ENCODE measurements at regions not wholly inside any gene's neighbourhood (a gene's known extent, or its start where the extent isn't known, plus 50 kb on each side); places are given as distances from the start of the nearest gene placed in this dataset.
"Not testable (repeated sequence)": the region's sequence is repeated elsewhere in the genome, so short reads cannot be mapped to it uniquely, and the experiment has no call there.

DNA sequence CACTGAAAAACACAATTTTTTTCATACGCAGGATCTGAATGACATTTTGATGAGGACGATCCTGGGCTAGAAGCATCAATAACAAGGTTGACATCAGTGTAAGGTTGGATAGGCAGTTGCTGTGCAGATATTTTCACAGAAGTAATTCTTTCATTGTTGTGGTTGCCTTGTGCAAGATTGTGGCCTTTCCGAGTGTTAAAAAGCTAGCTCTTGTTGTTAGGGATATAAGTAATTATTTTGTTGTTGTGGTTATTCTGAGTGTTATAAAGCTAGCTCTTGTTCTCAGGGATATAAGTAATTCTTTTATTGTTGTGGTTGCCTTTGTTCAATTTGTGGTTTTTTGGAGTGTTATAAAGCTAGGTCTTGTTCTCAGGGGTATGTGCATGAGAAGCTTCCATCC lies 637.4 kb downstream of the TMEM121 start:
- not testable (repeated sequence) for H3K36me3 ChIP-seq (ENCODE audit: control insufficient read depth in 2 of 2, insufficient read depth in 2 of 2, low read length in 2 of 2); H3K9ac ChIP-seq (ENCODE audit: low read depth in 1 of 2, low read length in 2 of 2); H3K9me3 ChIP-seq (ENCODE audit: control insufficient read depth in 2 of 2, low read length in 2 of 2); H3K4me3 ChIP-seq (ENCODE audit: low read length in 2 of 2); H3K27ac ChIP-seq (ENCODE audit: low read depth in 2 of 2, low read length in 2 of 2); H3K27me3 ChIP-seq (ENCODE audit: control insufficient read depth in 2 of 2, insufficient read depth in 2 of 2, low read length in 2 of 2); H3K4me1 ChIP-seq (ENCODE audit: control insufficient read depth in 2 of 2, insufficient read depth in 2 of 2, low read length in 2 of 2)

DNA sequence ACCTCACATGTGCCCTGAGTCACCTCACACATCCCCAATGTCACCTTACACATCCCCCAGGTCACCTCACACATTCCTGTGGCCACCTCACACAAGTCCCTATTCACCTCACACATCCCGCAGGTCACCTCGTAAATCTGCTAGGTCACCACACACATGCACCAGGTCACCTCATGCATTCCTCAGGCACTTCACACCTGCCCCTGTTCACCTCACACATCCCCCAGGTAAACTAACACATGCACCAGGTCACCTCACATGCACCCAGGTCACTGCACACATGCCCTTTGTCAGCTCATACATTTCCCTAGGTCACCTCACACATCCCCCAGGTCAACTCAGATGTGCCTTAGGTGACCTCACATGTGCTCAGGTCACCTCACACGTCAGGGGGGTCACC lies 639.8 kb downstream of the TMEM121 start:
- Histone ChIP-seq H3K9me3 (ENCODE audit: control insufficient read depth in 2 of 2, low read length in 2 of 2) (no peaks in the 10 kb centered on the region), H3K36me3 (ENCODE audit: control insufficient read depth in 2 of 2, insufficient read depth in 2 of 2, low read length in 2 of 2) (no peaks in the 10 kb centered on the region), H3K4me1 (ENCODE audit: control insufficient read depth in 2 of 2, insufficient read depth in 2 of 2, low read length in 2 of 2) (no peaks in the 10 kb centered on the region), H3K9ac (ENCODE audit: low read depth in 1 of 2, low read length in 2 of 2) (no peak overlapping the region), H3K27me3 (ENCODE audit: control insufficient read depth in 2 of 2, insufficient read depth in 2 of 2, low read length in 2 of 2) (no peaks in the 10 kb centered on the region), H3K4me3 (ENCODE audit: low read length in 2 of 2) (no peak overlapping the region), H3K27ac (ENCODE audit: low read depth in 2 of 2, low read length in 2 of 2) (no peak overlapping the region)

DNA sequence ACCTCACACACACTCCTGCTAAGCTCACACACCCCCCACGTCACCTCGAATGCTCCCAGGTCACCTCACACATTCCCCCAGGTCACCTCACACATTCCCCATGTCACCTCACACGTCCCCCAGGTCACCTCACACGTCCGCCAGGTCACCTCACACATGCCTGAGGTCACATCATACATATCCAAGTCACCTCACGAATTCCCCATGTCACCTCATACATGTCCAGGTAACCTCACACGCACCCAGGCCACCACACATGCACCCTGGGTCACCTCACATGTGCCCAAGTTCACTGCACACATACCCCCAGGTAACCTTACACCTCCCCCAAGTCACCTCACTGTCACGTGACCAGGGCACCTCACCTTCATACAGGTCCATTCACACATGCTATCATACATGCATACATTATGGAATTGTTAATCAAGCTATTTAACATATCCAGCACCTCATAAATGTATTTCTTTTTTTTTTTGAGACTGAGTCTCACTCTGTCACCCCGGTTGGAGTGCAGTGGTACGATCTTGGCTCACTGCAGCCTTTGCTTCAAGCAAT lies 640.3 kb downstream of the TMEM121 start:
- Histone ChIP-seq H3K27ac (ENCODE audit: low read depth in 2 of 2, low read length in 2 of 2) (no peak overlapping the region), H3K36me3 (ENCODE audit: control insufficient read depth in 2 of 2, insufficient read depth in 2 of 2, low read length in 2 of 2) (no peaks in the 10 kb centered on the region), H3K4me1 (ENCODE audit: control insufficient read depth in 2 of 2, insufficient read depth in 2 of 2, low read length in 2 of 2) (no peaks in the 10 kb centered on the region), H3K9ac (ENCODE audit: low read depth in 1 of 2, low read length in 2 of 2) (no peak overlapping the region), H3K27me3 (ENCODE audit: control insufficient read depth in 2 of 2, insufficient read depth in 2 of 2, low read length in 2 of 2) (no peaks in the 10 kb centered on the region), H3K9me3 (ENCODE audit: control insufficient read depth in 2 of 2, low read length in 2 of 2) (no peaks in the 10 kb centered on the region), H3K4me3 (ENCODE audit: low read length in 2 of 2) (no peak overlapping the region)

DNA sequence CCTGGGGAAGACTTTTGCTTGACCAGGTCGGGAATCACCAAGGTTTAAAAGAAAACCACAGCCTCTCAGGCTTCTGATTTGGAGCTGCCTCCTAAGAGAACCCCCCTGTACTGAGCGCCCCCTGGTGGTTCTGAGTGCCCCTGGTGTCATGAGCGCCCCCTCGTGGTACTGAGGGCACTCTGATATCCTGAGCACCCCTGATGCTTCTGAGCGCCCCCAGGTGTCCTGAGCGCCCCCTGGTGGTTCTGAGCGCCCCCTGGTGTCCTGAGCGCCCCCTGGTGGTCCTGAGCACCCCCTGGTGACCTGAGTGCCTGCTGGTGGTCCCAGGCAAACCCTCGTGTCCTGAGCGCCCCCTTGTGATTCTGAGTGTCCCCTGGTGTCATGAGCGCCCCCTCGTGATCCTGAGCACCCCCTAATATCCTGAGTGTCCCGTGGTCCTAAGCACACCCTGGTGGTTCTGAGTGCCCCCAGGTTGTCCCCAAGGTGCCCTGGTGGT lies 643.8 kb downstream of the TMEM121 start:
- H3K9me3 ChIP-seq (ENCODE audit: control insufficient read depth in 2 of 2, low read length in 2 of 2); H3K27ac ChIP-seq (ENCODE audit: low read depth in 2 of 2, low read length in 2 of 2); H3K36me3 ChIP-seq (ENCODE audit: control insufficient read depth in 2 of 2, insufficient read depth in 2 of 2, low read length in 2 of 2); H3K9ac ChIP-seq (ENCODE audit: low read depth in 1 of 2, low read length in 2 of 2); H3K4me3 ChIP-seq (ENCODE audit: low read length in 2 of 2); H3K4me1 ChIP-seq (ENCODE audit: control insufficient read depth in 2 of 2, insufficient read depth in 2 of 2, low read length in 2 of 2); H3K27me3 ChIP-seq (ENCODE audit: control insufficient read depth in 2 of 2, insufficient read depth in 2 of 2, low read length in 2 of 2): not testable (repeated sequence)

DNA sequence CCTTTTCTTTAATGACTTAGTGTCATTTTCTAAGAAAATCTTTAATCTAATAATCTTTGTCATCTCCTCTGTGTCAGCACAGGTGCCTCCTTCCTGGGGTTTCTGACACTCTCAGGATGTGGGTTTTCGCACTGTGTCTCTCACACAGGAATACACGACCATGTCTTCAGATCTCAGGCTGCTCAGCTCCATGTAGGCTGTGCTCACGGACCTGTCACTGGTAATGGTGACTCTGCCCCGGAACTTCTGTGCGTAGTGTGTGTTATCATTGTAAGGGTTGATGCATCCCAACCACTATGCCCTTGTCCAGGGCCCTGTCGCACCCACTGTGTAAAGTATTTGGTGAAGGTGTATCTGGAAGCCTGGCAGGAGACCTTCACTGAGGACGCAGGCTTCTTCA lies 647.8 kb downstream of the TMEM121 start:
- Histone ChIP-seq H3K27me3 (ENCODE audit: control insufficient read depth in 2 of 2, insufficient read depth in 2 of 2, low read length in 2 of 2) (no peaks in the 10 kb centered on the region), H3K27ac (ENCODE audit: low read depth in 2 of 2, low read length in 2 of 2) (peak overlapping the region in 1 of 2 donors; percentile 28), H3K9ac (ENCODE audit: low read depth in 1 of 2, low read length in 2 of 2) (no peak overlapping the region), H3K9me3 (ENCODE audit: control insufficient read depth in 2 of 2, low read length in 2 of 2) (no peaks in the 10 kb centered on the region), H3K4me1 (ENCODE audit: control insufficient read depth in 2 of 2, insufficient read depth in 2 of 2, low read length in 2 of 2) (no peaks in the 10 kb centered on the region), H3K36me3 (ENCODE audit: control insufficient read depth in 2 of 2, insufficient read depth in 2 of 2, low read length in 2 of 2) (no peaks in the 10 kb centered on the region), H3K4me3 (ENCODE audit: low read length in 2 of 2) (no peak overlapping the region)

DNA sequence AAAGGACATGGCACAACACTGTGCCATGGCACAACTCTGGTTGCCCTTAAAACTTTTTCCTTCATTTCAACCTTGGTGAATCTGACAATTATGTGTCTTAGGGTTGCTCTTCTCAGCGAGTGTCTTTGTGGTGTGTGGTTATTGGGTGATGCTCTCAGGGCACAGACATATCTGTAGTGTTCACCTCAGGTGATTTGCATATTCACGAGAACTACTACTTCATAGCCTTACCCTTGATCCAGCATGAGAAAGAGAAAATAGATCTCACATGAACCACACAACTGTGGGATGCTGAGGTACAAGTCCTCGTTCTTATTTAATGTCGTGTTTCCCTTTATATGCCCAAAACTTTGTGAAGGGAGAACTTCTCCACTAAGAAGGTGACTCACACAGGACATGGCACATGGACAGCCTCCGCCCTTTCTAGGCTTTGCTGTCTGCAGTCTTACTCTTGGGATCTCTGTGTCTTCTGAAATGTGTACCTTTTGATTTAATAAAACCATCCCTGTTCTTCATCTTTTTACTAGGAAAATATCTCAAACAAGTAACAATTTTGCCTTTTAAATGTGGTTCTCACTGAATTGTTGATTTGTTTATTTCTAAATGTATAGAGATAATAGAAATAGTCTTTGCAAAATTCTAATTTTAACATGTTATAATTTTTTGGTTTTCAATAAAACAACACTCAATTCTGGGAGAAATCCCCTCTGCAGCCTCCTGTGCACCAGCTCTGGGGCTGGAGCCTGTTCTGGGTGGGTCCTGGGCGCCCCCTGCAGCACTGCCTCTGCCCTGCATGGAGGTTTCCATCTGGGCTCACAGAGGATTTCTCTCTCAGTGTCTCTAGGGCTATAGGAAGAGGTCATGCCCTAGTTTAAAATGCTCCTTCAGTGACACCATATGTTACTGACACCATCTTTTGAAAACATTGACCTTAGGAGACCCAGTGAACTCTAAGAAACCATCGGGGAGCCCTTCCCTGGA lies 651.2 kb downstream of the TMEM121 start:
- H3K27me3 ChIP-seq (ENCODE audit: control insufficient read depth in 2 of 2, insufficient read depth in 2 of 2, low read length in 2 of 2); H3K9ac ChIP-seq (ENCODE audit: low read depth in 1 of 2, low read length in 2 of 2); H3K9me3 ChIP-seq (ENCODE audit: control insufficient read depth in 2 of 2, low read length in 2 of 2); H3K4me1 ChIP-seq (ENCODE audit: control insufficient read depth in 2 of 2, insufficient read depth in 2 of 2, low read length in 2 of 2); H3K27ac ChIP-seq (ENCODE audit: low read depth in 2 of 2, low read length in 2 of 2); H3K36me3 ChIP-seq (ENCODE audit: control insufficient read depth in 2 of 2, insufficient read depth in 2 of 2, low read length in 2 of 2); H3K4me3 ChIP-seq (ENCODE audit: low read length in 2 of 2): not testable (repeated sequence)

DNA sequence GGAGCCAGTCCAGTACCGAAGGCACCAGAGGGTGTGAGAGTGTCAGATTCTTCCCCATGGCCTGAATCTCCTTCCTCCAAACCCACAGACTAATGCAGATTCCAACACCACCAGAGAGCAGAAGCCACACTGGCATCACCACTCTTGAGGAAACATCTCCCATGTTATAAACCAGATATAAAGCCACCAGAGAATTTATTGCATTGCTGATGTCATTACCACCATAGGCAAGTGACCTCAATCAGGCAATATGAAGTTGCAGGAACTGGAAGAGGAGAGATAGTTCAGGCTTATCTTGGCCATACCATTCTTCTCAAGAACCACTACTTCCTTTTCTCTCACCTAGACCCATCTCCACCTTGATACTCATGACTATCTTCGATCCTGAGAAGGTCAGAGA lies 653.4 kb downstream of the TMEM121 start:
- Histone ChIP-seq H3K27me3 (ENCODE audit: control insufficient read depth in 2 of 2, insufficient read depth in 2 of 2, low read length in 2 of 2) (no peaks in the 10 kb centered on the region), H3K9ac (ENCODE audit: low read depth in 1 of 2, low read length in 2 of 2) (no peak overlapping the region), H3K4me1 (ENCODE audit: control insufficient read depth in 2 of 2, insufficient read depth in 2 of 2, low read length in 2 of 2) (no peaks in the 10 kb centered on the region), H3K9me3 (ENCODE audit: control insufficient read depth in 2 of 2, low read length in 2 of 2) (no peaks in the 10 kb centered on the region), H3K27ac (ENCODE audit: low read depth in 2 of 2, low read length in 2 of 2) (no peak overlapping the region), H3K36me3 (ENCODE audit: control insufficient read depth in 2 of 2, insufficient read depth in 2 of 2, low read length in 2 of 2) (no peaks in the 10 kb centered on the region), H3K4me3 (ENCODE audit: low read length in 2 of 2) (no peak overlapping the region)

DNA sequence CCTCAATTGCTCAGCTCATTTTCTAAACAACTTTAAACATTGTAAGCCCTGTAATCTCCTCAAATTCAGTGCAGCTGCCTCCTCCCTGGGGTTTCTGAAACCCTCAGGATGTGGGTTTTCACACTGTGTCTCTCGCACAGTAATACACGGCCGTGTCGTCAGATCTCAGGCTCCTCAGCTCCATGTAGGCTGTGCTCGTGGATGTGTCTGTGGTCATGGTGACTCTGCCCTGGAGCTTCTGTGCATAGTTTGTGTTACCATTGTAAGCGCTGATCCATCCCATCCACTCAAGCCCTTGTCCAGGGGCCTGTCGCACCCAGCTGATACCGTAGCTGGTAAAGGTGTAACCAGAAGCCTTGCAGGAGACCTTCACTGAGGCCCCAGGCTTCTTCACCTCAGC lies 658.4 kb downstream of the TMEM121 start:
- H3K27ac ChIP-seq (ENCODE audit: low read depth in 2 of 2, low read length in 2 of 2): peak overlapping the region in 1 of 2 donors; percentile 32
- H3K4me3 ChIP-seq (ENCODE audit: low read length in 2 of 2); H3K36me3 ChIP-seq (ENCODE audit: control insufficient read depth in 2 of 2, insufficient read depth in 2 of 2, low read length in 2 of 2); H3K27me3 ChIP-seq (ENCODE audit: control insufficient read depth in 2 of 2, insufficient read depth in 2 of 2, low read length in 2 of 2); H3K9ac ChIP-seq (ENCODE audit: low read depth in 1 of 2, low read length in 2 of 2); H3K4me1 ChIP-seq (ENCODE audit: control insufficient read depth in 2 of 2, insufficient read depth in 2 of 2, low read length in 2 of 2); H3K9me3 ChIP-seq (ENCODE audit: control insufficient read depth in 2 of 2, low read length in 2 of 2): not testable (repeated sequence)

DNA sequence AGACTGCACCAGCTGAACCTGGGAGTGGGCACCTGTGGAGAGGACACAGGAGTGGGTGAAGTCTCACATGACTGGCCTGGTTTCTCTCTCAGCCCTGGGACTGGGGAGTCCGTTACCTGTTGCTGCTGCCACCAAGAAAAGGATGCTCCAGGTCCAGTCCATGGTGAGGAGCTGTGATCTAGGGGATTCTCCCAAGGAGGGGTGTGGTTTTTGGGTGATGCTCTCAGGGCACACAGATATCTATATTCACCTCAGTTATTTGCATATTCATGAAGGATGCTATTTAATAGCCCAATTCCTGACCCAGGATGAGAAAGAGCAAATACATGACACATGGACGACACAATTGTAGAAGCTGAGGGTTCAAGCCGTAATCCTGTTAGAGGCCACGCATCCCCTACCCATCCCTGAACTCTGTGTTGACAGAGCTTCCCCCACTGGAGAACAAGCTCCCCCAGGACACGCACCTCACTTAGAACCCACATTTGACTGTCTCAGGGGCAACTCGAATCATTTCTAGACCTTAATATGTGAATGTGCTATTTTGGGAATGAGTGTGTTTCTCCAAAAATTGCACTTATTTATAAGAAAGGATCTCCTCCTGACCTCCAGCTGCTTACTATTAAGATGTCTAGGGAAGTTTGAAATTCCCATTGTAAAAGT lies 658.9 kb downstream of the TMEM121 start:
- not testable (repeated sequence) for H3K4me1 ChIP-seq (ENCODE audit: control insufficient read depth in 2 of 2, insufficient read depth in 2 of 2, low read length in 2 of 2); H3K9me3 ChIP-seq (ENCODE audit: control insufficient read depth in 2 of 2, low read length in 2 of 2); H3K27me3 ChIP-seq (ENCODE audit: control insufficient read depth in 2 of 2, insufficient read depth in 2 of 2, low read length in 2 of 2); H3K36me3 ChIP-seq (ENCODE audit: control insufficient read depth in 2 of 2, insufficient read depth in 2 of 2, low read length in 2 of 2); H3K9ac ChIP-seq (ENCODE audit: low read depth in 1 of 2, low read length in 2 of 2); H3K4me3 ChIP-seq (ENCODE audit: low read length in 2 of 2)
- peak overlapping the region in 1 of 2 donors; percentile 32 for H3K27ac ChIP-seq (ENCODE audit: low read depth in 2 of 2, low read length in 2 of 2)

DNA sequence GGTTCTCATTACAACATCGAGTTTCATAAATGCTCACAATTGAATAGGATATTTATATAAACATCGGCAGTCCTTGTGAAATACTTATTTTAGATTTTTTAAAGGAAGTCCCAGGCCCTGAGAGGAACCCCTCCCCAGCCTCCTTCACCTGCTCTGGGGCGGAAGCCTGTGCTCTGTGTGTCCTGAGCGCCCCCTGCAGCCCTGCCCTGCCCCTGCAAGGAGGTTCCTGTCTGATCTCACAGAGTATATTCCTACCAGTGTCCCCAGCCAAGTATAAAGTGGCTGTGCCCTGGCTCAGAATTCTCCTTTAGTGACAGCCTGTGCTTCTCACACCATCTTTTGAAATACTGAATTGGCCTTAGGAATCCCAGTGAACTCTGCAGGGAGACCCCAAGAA lies 659.5 kb downstream of the TMEM121 start:
- Histone ChIP-seq H3K9ac (ENCODE audit: low read depth in 1 of 2, low read length in 2 of 2) (no peak overlapping the region), H3K4me3 (ENCODE audit: low read length in 2 of 2) (no peak overlapping the region), H3K27ac (ENCODE audit: low read depth in 2 of 2, low read length in 2 of 2) (no peak overlapping the region), H3K4me1 (ENCODE audit: control insufficient read depth in 2 of 2, insufficient read depth in 2 of 2, low read length in 2 of 2) (no peaks in the 10 kb centered on the region), H3K9me3 (ENCODE audit: control insufficient read depth in 2 of 2, low read length in 2 of 2) (no peaks in the 10 kb centered on the region), H3K27me3 (ENCODE audit: control insufficient read depth in 2 of 2, insufficient read depth in 2 of 2, low read length in 2 of 2) (no peaks in the 10 kb centered on the region), H3K36me3 (ENCODE audit: control insufficient read depth in 2 of 2, insufficient read depth in 2 of 2, low read length in 2 of 2) (no peaks in the 10 kb centered on the region)
